ENCODE measurements at regions not wholly inside any gene's neighbourhood (a gene's known extent, or its start where the extent isn't known, plus 50 kb on each side); places are given as distances from the start of the nearest gene placed in this dataset.

- no peak for DNase-seq
Measured at GRCh38 chr3:106229495-106230278, 360.9 kb upstream of the CBLB start.

- DNase-seq, result no peak
Measured at GRCh38 chr3:106231086-106231485, 362.3 kb upstream of the CBLB start.

DNA sequence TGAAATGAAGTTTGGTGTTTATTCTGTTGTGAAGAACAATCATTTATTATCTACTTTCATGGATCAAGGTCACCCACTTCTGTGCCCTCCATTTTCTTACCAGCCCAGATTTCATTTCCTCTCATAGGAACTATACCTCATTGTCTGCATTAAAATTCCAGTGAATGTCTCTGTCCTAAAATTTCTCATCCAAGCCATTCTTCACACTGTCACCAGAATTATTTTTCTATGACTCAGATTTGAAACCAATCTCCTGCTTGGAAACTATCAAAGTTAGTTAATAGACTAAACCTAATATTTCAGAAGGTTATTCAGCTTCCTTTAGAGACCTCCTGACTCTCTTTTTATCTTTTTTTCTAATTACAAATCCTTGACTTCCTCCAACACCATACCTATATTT is 364.1 kb upstream of the CBLB start:
- DNase-seq, result no peak

DNA sequence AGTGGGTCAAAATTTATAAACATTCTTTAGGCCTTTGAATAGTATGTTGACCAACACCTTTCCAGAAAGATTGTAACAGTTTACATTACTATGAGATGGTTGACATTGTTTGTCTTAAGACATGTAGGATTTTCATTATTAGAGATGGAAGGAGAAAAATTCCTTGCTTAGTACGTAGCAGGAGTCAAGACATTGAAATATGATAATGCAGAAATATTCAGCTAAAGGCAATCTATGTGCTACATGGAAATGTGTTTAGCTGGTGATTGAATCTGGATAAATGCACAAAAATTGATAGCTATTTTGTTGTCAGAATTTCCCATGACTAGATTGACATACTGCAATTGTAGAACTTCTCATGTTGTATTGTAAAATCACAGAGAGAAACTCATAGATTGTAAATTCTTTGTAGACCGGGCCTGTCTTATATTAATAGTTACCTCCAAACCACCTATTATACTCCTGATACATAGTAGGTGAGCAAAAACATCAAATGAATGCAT is 370.4 kb upstream of the CBLB start:
- no peak for DNase-seq

DNA sequence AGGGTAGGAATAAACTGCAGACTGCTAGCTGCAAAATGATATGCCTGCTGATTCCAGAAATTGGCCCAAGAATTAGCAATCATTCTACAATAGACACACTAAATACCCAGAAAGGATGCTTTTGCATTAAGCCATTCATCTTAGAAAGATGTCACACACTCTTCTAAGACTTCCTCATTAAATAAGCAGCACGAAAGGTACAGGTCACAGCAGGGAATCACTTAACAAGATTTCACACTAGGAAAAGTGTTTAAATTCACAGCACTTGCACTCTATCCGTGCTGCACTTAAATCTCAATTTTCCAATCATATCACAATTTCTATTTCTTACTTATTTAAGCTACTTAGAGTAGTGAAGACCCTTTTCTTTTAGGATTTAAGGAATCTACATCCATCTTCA is 372.8 kb upstream of the CBLB start:
- DNase-seq, result no peak

GRCh38 chr3:106242781-106243180 is 374.0 kb upstream of the CBLB start:
- DNase-seq, result no peak

- DNase-seq, result no peak
Measured at GRCh38 chr3:106245400-106245799, 376.6 kb upstream of the CBLB start.

- no peak for DNase-seq
Measured at GRCh38 chr3:106247902-106248684, 379.3 kb upstream of the CBLB start.

- DNase-seq, result no peak
Measured at GRCh38 chr3:106249159-106249558, 380.3 kb upstream of the CBLB start.

GRCh38 chr3:106249981-106250380 is 381.2 kb upstream of the CBLB start:
- no peak for DNase-seq

DNA sequence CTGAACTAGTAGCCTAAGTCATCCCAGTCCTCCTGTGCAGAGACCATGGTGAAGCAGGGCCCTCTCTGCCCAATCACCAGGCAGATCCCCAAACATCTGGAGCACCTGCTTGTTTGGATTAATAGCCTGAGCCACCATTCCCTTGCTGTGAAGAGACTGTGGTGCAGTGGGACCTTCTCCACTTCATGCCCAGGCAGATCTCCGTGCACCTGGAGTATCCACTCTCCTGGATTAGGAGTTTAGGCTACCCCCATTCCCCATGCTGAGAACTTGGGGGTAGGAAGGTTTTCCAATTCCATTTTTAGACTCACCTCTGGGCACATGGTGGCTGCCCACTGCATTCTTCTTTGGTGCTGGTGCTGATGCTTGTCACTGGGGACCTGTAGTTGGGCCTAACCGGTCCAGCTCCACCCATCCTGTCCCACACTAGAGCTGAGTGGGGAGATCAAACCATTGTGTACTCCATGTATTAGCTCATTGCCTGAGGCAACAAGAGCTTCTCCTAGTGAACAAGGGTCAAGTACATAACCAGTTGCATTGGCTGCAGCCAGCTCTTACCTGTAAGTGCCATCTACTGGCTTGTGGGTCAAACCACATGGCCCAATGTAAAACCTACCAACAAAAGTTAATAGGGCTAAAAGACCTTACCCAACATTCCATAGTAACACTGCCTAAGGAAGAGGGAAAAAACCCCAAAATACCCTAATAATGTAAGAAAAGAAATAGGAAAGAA is 382.5 kb upstream of the CBLB start:
- no peak for DNase-seq

- DNase-seq, result no peak
Measured at GRCh38 chr3:106255870-106256248, 387.0 kb upstream of the CBLB start.

DNA sequence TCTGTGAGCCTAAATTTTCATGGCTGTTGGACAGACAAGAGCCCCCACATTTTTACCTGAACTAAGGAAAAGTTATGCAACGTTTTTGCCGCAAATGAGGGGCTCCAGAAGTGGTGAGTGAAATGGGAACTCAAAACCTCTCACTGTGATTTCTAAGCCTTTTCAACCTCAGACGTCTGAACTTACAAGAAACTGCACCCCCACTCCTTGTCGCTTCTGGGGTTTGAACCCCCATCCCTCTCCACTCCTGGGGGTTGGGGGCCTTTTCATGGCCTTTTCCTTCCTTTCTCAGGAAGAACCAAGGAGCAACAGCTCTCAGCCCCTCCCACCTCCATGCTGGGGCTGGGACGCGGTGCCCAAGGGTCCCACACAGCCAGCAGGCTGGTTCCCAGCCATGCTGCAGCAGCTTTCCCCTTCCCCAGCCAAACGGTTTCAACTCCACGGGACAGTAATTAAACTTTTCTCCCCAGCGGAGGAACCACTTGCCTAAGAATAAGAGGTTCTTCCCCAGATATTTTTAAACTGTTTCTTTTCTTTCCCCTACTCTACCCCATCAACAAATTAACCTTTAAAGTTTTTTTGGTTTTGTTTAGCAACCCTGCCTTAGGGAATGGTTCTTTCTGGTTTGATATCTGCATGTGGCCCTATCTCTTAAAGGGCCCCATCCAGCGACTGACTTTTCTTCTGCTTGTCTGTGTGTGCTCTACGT is 387.6 kb upstream of the CBLB start:
- DNase-seq, result no peak

GRCh38 chr3:106257172-106257571 is 388.4 kb upstream of the CBLB start:
- DNase-seq, result no peak

- no peak for DNase-seq
Measured at GRCh38 chr3:106261396-106261795, 392.6 kb upstream of the CBLB start.

DNA sequence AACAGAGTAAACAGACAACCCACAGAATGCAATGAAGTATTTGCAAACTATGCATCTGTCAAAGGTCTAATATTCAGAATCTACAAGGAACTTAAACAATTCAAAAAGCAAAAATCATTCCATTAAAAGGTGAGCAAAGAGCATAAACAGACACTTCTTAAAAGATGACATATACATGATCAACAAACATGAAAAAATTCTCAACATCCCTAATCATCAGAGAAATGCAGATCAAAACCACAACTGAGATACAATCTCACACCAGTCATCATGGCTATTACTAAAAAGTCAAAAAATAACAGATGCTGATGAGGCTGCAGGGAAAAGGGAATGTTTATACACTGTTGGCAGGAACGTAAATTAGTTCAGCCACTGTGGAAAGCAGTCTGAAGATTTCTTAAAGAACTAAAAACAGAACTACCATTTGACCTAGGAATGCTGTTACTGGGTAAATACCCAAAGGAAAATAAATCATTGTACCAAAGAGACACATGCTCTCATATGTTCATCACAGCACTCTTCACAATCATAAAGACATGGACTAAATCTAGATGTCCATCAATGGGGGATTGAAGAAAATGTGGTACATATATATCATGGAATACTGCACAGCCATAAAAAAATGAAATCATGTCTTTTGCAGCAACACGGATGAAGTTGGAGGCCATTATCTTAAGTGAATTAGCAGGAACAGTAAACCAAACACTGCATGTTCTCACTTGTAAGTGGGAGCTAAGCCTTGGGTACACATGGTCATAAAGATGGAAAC is 393.3 kb upstream of the CBLB start:
- no peak for DNase-seq

GRCh38 chr3:106263011-106263410 is 394.2 kb upstream of the CBLB start:
- DNase-seq, result no peak

GRCh38 chr3:106263546-106263945 is 394.7 kb upstream of the CBLB start:
- DNase-seq, result no peak

- DNase-seq, result no peak
Measured at GRCh38 chr3:106265704-106266103, 396.9 kb upstream of the CBLB start.

GRCh38 chr3:106268696-106269095 is 399.9 kb upstream of the CBLB start:
- no peak for DNase-seq

DNA sequence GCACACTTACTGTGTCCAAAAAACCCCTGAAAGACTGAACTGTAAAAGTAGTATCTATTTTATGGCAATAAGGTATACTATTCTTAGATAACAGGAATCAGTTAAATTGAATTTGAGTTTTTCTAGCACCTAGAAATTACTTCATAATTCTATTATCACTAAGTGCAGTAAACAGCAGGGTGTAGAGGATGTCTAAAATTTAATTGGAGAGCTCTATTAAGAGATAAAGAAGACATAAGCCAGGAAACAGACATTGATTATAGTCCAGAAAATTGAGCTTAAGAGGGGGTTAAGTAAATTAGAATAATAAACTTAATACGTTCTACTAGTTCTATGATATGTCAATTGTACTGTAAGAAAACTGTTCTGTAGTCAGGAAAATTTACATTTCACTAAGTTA is 403.5 kb upstream of the CBLB start:
- DNase-seq, result no peak

GRCh38 chr3:106275592-106275991 is 406.8 kb upstream of the CBLB start:
- peak; percentile 11 for DNase-seq
